Smooth muscle cell (in vitro differentiated cells): ENCODE measurements at regions not wholly inside any gene's neighbourhood (a gene's known extent, or its start where the extent isn't known, plus 50 kb on each side); places are given as distances from the start of the nearest gene placed in this dataset.
A peak's percentile ranks its signal among the peaks of the same experiment; 100 is the strongest.

Experiments used
- DNase-seq: peaks from one replicate; lab custom pipeline; 2025; ENCODE audit not compliant: unreplicated experiment; lab: John Stamatoyannopoulos, UW
- H2AFZ ChIP-seq: fragments of 200-600 bp; sonication (generic); 2 replicates; pipeline ENCODE4 v1.6.0; 2016; ENCODE audit warnings: antibody characterized with exemption, low read depth, mild to moderate bottlenecking
- H3F3A ChIP-seq: fragments of 200-600 bp; sonication (generic); 2 replicates; pipeline ENCODE4 v1.6.0; 2017; ENCODE audit warnings: antibody characterized with exemption, low read depth
- H3K27ac ChIP-seq: fragments of 200-600 bp; sonication (generic); 2 replicates; pipeline ENCODE4 v1.5.1; 2016; ENCODE audit warnings: low read depth, mild to moderate bottlenecking
- H3K27me3 ChIP-seq: fragments of 200-600 bp; sonication (generic); 2 replicates; pipeline ENCODE4 v1.6.1; 2016; ENCODE audit warnings: low read depth, mild to moderate bottlenecking
- H3K36me3 ChIP-seq: fragments of 200-600 bp; sonication (generic); 2 replicates; pipeline ENCODE4 v1.5.1; 2016; ENCODE audit warnings: low read depth
- H3K4me1 ChIP-seq: fragments of 200-600 bp; sonication (generic); 2 replicates; pipeline ENCODE4 v1.5.1; 2016; ENCODE audit warnings: low read depth
- H3K4me2 ChIP-seq: fragments of 200-600 bp; sonication (generic); 2 replicates; pipeline ENCODE4 v1.6.0; 2016; ENCODE audit warnings: mild to moderate bottlenecking
- H3K4me3 ChIP-seq: fragments of 200-600 bp; sonication (generic); 2 replicates; pipeline ENCODE4 v1.5.1; 2016; ENCODE audit warnings: mild to moderate bottlenecking
- H3K79me2 ChIP-seq: fragments of 200-600 bp; sonication (generic); 2 replicates; pipeline ENCODE4 v1.6.0; 2016; ENCODE audit warnings: low read depth, mild to moderate bottlenecking
- H3K9ac ChIP-seq: fragments of 200-600 bp; sonication (generic); 2 replicates; pipeline ENCODE4 v1.6.0; 2016; ENCODE audit warnings: low read depth
- H3K9me3 ChIP-seq: fragments of 200-600 bp; sonication (generic); replicated peaks from 2 replicates; pipeline ENCODE4 v1.5.1; 2016; ENCODE audit warnings: low read depth
- H4K20me1 ChIP-seq: fragments of 200-600 bp; sonication (generic); 2 replicates; pipeline ENCODE4 v1.6.0; 2016; ENCODE audit warnings: low read depth
- WGBS: methylation state at CpG from one replicate; pipeline ENCODE4 v1.1.7; 2016; ENCODE audit warnings: low lambda C conversion rate; 5-methylcytosine and 5-hydroxymethylcytosine counted together
- TF ChIP-seq, protein P1 (sequence below): fragments of 200-600 bp; sonication (generic); IDR thresholded peaks from 2 replicates; pipeline ENCODE4 v1.5.1; 2017; ENCODE audit warnings: borderline replicate concordance, mild to moderate bottlenecking, antibody characterized with exemption; ENCODE audit not compliant: insufficient read depth, poor library complexity, severe bottlenecking

DNA sequence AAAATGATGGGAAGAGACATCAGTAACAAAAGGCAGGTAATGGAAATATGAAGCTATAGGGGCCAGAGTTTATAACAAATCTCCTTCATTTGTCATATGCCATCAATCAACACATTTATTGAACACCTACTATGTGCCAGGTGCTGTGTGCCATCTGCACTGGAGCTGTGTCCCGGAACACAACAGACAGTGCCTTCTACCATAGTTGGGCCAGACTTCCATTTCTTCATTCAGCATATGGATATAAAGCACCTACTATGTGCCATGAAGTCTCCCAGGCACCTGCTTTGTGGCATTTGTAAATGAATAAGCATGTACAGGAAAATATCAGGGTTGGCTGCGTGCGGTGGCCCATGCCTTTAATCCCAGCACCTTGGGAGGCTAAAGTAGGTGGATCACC is 112.5 kb upstream of the ERCC6L2 start:
- Histone ChIP-seq H3F3A (peaks cover 8% of the 10 kb centered on the region), H3K4me1 (peaks cover 10% of the 10 kb centered on the region), H3K9me3 (no peaks in the 10 kb centered on the region), H3K4me2 (no peak overlapping the region), H4K20me1 (no peaks in the 10 kb centered on the region), H2AFZ (no peak overlapping the region), H3K36me3 (no peaks in the 10 kb centered on the region), H3K4me3 (no peak overlapping the region), H3K27me3 (no peaks in the 10 kb centered on the region), H3K79me2 (no peaks in the 10 kb centered on the region), H3K9ac (no peak overlapping the region), H3K27ac (no peak overlapping the region)
- TF ChIP-seq, protein P1, sequence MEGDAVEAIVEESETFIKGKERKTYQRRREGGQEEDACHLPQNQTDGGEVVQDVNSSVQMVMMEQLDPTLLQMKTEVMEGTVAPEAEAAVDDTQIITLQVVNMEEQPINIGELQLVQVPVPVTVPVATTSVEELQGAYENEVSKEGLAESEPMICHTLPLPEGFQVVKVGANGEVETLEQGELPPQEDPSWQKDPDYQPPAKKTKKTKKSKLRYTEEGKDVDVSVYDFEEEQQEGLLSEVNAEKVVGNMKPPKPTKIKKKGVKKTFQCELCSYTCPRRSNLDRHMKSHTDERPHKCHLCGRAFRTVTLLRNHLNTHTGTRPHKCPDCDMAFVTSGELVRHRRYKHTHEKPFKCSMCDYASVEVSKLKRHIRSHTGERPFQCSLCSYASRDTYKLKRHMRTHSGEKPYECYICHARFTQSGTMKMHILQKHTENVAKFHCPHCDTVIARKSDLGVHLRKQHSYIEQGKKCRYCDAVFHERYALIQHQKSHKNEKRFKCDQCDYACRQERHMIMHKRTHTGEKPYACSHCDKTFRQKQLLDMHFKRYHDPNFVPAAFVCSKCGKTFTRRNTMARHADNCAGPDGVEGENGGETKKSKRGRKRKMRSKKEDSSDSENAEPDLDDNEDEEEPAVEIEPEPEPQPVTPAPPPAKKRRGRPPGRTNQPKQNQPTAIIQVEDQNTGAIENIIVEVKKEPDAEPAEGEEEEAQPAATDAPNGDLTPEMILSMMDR: no peak
- 99% methylated on average over 3 of the region's 3 CpGs for WGBS
- no peak for DNase-seq

DNA sequence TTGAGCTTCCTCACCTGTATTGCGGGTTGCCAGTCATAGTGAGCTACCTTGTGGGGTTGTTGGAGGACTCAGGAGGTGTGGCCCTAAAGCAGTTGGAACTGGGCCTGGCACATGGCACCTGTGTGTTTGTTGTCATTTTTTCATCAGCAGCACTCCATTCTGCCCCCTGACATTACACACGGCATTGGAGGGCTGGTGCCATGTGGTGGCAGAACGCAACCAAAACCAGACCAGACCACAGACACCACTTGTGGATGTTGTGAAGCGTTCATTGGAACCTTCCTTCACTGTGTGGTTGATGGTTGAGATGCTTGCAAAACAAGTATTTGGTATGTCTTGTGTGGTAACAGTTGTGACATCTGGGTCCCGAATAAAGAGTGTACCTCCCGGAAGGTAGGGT is 113.2 kb upstream of the ERCC6L2 start:
- Histone ChIP-seq H3K9me3 (no peaks in the 10 kb centered on the region), H3K27ac (no peak overlapping the region), H3K9ac (no peak overlapping the region), H3K27me3 (no peaks in the 10 kb centered on the region), H3K4me1 (peaks cover 10% of the 10 kb centered on the region), H3K4me3 (no peak overlapping the region), H4K20me1 (no peaks in the 10 kb centered on the region), H3K36me3 (no peaks in the 10 kb centered on the region), H3K79me2 (no peaks in the 10 kb centered on the region), H3K4me2 (no peak overlapping the region), H2AFZ (no peak overlapping the region), H3F3A (peaks cover 8% of the 10 kb centered on the region)
- over 99% methylated on average over 6 of the region's 6 CpGs for WGBS
- TF ChIP-seq, protein P1: no peak
- no peak for DNase-seq

DNA sequence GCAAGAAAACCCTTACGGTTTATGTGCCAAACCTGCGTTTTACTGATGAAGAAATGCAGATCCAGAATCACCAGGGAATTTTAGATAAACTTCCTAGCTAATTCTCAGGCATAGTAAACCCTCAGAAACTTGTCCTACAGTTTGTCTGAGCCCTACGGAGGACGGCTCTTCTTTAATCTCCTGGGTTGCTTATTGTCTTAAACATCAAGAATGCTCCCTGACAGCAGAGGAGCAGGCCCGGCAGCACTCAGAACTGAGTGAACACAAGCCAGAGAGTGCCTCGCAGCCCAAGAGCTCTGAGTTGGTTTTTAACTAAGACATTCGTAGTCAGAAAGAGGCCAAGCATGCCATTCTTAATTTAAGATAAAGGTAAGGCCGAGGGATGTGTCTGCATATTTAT is 114.7 kb upstream of the ERCC6L2 start:
- H4K20me1 ChIP-seq: no peaks in the 10 kb centered on the region
- H2AFZ ChIP-seq: peak overlapping the region; percentile 55
- H3K9ac ChIP-seq: no peak overlapping the region
- no peak overlapping the region for H3K27ac ChIP-seq
- no peaks in the 10 kb centered on the region for H3K27me3 ChIP-seq
- WGBS: 28% methylated on average over 8 of the region's 8 CpGs
- no peaks in the 10 kb centered on the region for H3K36me3 ChIP-seq
- no peaks in the 10 kb centered on the region for H3K79me2 ChIP-seq
- TF ChIP-seq, protein P1: no peak
- H3K9me3 ChIP-seq: no peaks in the 10 kb centered on the region
- no peak for DNase-seq
- no peak overlapping the region for H3K4me3 ChIP-seq
- H3K4me1 ChIP-seq: peaks cover 16% of the 10 kb centered on the region
- peaks cover 8% of the 10 kb centered on the region for H3F3A ChIP-seq
- peak overlapping the region; percentile 27 for H3K4me2 ChIP-seq

DNA sequence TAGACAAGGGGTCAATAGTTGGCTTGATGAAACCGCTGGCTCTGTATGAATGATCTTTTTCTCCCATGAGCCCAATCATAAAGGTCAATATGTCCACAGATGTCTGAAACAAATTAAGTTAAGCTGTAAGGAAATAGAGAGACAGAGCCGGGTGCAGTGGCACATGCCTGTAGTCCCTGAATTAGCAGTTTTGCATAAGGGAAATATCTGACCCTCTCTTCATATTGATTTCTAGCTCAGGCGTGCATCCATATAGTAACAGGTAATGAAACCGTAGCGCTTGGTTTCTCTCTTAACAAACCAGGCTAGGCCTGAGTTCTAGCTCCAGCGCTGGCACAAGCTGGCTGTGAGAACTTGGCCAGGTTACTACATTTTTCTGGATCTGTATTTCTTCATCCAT is 118.1 kb upstream of the ERCC6L2 start:
- no peak overlapping the region for H3K9ac ChIP-seq
- H3K9me3 ChIP-seq: no peaks in the 10 kb centered on the region
- H3F3A ChIP-seq: peaks cover 8% of the 10 kb centered on the region
- TF ChIP-seq, protein P1: no peak
- H3K4me2 ChIP-seq: no peak overlapping the region
- peaks cover 34% of the 10 kb centered on the region for H3K4me1 ChIP-seq
- no peaks in the 10 kb centered on the region for H4K20me1 ChIP-seq
- no peak for DNase-seq
- no peak overlapping the region for H3K4me3 ChIP-seq
- H3K27ac ChIP-seq: no peak overlapping the region
- peaks cover 19% of the 10 kb centered on the region for H3K27me3 ChIP-seq
- 93% methylated on average over 6 of the region's 6 CpGs for WGBS
- H3K36me3 ChIP-seq: no peaks in the 10 kb centered on the region
- no peak overlapping the region for H2AFZ ChIP-seq
- H3K79me2 ChIP-seq: no peaks in the 10 kb centered on the region
